ENCODE measurements at regions not wholly inside any gene's neighbourhood (a gene's known extent, or its start where the extent isn't known, plus 50 kb on each side); places are given as distances from the start of the nearest gene placed in this dataset.

DNA sequence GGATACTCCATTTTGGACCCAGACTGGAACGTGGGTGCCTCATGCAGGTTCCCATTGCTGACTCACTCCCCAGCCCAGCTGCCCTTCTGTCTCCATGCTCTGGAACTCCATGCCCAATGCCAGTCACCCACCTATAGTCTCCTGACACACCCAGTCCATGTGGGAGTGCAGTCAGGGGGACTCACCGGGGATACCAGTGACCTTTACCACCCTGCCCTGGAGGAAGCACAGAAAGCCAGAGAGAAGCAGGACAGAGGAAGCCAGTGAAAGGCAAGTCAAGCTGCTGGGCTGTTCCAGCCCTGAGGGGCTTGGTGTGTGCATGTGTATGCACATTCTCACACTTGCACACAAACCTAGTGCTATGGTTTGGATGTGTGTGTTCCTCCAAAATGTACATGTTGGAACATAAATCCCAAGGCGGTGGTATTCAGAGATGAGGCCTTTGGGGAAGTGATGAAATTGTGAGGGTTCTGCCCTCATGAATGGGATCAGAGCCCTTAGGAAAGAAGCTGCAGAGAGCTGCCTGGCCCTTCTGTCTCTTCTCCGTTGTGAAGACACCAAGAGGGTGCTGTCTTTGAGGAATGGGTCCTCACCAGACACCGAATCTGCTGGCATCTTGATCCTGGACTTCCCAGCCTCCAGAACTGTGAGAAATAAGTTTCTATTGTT is 121.4 kb upstream of the MAFB start:
- TF ChIP-seq, protein P1, sequence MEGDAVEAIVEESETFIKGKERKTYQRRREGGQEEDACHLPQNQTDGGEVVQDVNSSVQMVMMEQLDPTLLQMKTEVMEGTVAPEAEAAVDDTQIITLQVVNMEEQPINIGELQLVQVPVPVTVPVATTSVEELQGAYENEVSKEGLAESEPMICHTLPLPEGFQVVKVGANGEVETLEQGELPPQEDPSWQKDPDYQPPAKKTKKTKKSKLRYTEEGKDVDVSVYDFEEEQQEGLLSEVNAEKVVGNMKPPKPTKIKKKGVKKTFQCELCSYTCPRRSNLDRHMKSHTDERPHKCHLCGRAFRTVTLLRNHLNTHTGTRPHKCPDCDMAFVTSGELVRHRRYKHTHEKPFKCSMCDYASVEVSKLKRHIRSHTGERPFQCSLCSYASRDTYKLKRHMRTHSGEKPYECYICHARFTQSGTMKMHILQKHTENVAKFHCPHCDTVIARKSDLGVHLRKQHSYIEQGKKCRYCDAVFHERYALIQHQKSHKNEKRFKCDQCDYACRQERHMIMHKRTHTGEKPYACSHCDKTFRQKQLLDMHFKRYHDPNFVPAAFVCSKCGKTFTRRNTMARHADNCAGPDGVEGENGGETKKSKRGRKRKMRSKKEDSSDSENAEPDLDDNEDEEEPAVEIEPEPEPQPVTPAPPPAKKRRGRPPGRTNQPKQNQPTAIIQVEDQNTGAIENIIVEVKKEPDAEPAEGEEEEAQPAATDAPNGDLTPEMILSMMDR (IDR thresholded peaks at IDR 0.05): no peak
- TF ChIP-seq EP300 (IDR thresholded peaks at IDR 0.05) (no peak), POLR2A (IDR thresholded peaks at IDR 0.05) (no peak)
